ENCODE measurements at regions not wholly inside any gene's neighbourhood (a gene's known extent, or its start where the extent isn't known, plus 50 kb on each side); places are given as distances from the start of the nearest gene placed in this dataset.

GRCh38 chr3:83882701-83883100, 1076.1 kb upstream of the CADM2 start:
- H3K4me3 ChIP-seq, result no peak overlapping the region
- intact Hi-C loops (cut with DNase I), result no loop called here
- H3K9me3 ChIP-seq, result no peaks in the 10 kb centered on the region
- no peaks in the 10 kb centered on the region for H3K36me3 ChIP-seq
- no peaks in the 10 kb centered on the region for H3K4me1 ChIP-seq
- TF ChIP-seq, protein P1, sequence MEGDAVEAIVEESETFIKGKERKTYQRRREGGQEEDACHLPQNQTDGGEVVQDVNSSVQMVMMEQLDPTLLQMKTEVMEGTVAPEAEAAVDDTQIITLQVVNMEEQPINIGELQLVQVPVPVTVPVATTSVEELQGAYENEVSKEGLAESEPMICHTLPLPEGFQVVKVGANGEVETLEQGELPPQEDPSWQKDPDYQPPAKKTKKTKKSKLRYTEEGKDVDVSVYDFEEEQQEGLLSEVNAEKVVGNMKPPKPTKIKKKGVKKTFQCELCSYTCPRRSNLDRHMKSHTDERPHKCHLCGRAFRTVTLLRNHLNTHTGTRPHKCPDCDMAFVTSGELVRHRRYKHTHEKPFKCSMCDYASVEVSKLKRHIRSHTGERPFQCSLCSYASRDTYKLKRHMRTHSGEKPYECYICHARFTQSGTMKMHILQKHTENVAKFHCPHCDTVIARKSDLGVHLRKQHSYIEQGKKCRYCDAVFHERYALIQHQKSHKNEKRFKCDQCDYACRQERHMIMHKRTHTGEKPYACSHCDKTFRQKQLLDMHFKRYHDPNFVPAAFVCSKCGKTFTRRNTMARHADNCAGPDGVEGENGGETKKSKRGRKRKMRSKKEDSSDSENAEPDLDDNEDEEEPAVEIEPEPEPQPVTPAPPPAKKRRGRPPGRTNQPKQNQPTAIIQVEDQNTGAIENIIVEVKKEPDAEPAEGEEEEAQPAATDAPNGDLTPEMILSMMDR (IDR thresholded peaks at IDR 0.05), result no peak
- H3K27me3 ChIP-seq, result no peaks in the 10 kb centered on the region
- WGBS, 2 donors, result 87 to 93% methylated on average over 2 of the region's 2 CpGs
- FAIRE-seq (no peak), DNase-seq (no peak), ATAC-seq (no peak)
- H3K27ac ChIP-seq, result no peak overlapping the region

DNA sequence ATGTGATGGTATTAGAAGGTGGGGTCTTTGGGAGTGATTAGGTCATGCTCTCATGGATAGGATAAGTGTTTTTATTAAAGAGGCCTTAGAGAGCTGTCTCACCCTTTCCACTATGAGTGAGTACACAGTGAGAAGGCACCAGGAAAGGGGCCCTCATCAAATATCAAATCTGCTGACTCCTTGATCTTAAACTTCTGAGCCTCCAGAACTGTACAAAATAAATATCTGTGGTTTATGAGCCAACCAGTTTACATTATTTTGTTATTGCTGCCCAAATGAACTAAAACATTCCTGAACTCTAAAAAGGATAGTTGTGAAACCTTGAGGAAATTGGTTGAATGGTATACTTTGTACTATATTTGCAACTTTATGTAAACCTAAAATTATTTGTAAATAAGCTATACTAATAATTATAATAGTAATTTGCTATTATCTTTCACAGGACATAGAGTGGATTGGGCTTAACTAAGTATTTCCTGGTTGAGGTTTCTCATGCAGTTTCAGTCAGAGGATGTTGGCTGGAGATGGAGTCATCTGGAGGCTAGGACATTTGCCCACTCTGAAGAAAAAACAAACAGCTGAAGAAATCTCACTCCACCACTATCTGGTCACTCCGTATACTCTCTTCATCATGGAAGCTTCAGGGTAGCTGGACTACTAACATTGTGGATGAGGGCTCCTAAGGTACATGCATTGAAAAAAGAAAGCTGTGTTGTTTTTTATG, 1068.6 kb upstream of the CADM2 start:
- Histone ChIP-seq H3K4me1 (no peaks in the 10 kb centered on the region), H3K27me3 (no peaks in the 10 kb centered on the region), H3K9me3 (no peaks in the 10 kb centered on the region), H3K4me3 (no peak overlapping the region), H3K27ac (no peak overlapping the region), H3K36me3 (no peaks in the 10 kb centered on the region)
- intact Hi-C loops (cut with DNase I), result no loop called here
- DNase-seq, result no peak
- WGBS, 2 donors, result 71% methylated on average over 1 of the region's 1 CpG
- no peak for ATAC-seq
- FAIRE-seq, result no peak
- TF ChIP-seq, protein P1 (IDR thresholded peaks at IDR 0.05), result no peak

GRCh38 chr3:83890763-83891135, 1068.0 kb upstream of the CADM2 start:
- no peaks in the 10 kb centered on the region for H3K9me3 ChIP-seq
- TF ChIP-seq, protein P1 (IDR thresholded peaks at IDR 0.05), result no peak
- H3K27me3 ChIP-seq, result no peaks in the 10 kb centered on the region
- DNase-seq (no peak), ATAC-seq (no peak), FAIRE-seq (no peak)
- H3K4me3 ChIP-seq, result no peak overlapping the region
- intact Hi-C loops (cut with DNase I), result no loop called here
- 67 to 78% methylated on average over 2 of the region's 2 CpGs for WGBS, 2 donors
- H3K36me3 ChIP-seq, result no peaks in the 10 kb centered on the region
- no peak overlapping the region for H3K27ac ChIP-seq
- H3K4me1 ChIP-seq, result no peaks in the 10 kb centered on the region

GRCh38 chr3:83894223-83894622, 1064.6 kb upstream of the CADM2 start:
- TF ChIP-seq, protein P1 (IDR thresholded peaks at IDR 0.05), result no peak
- FAIRE-seq, result no peak
- 47 to 58% methylated on average over 2 of the region's 2 CpGs for WGBS, 2 donors
- no peaks in the 10 kb centered on the region for H3K27me3 ChIP-seq
- no peaks in the 10 kb centered on the region for H3K9me3 ChIP-seq
- H3K4me1 ChIP-seq, result no peaks in the 10 kb centered on the region
- no peak overlapping the region for H3K27ac ChIP-seq
- DNase-seq, result no peak
- intact Hi-C loops (cut with DNase I), result no loop called here
- H3K4me3 ChIP-seq, result no peak overlapping the region
- no peak for ATAC-seq
- H3K36me3 ChIP-seq, result no peaks in the 10 kb centered on the region

DNA sequence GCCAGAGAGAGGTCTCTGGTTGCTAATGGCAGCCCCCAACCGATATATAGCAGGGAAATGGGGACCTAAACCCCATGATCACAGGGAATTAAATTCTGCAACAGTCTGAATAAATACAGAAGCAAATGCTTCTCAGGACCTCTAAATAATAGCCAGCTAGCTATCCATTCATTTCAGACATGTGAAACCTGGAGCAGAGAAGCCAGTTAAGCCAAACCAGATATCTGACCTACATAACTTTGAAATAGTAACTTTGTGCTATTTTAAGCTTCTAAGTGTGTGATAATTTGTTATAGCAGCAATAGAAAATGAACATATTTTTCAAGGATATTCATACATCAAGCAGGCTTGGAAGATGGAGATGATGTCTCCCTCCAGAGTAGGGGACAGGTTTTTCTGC, 1062.9 kb upstream of the CADM2 start:
- Histone ChIP-seq H3K4me3 (no peak overlapping the region), H3K4me1 (no peaks in the 10 kb centered on the region), H3K9me3 (no peaks in the 10 kb centered on the region), H3K27ac (no peak overlapping the region), H3K27me3 (no peaks in the 10 kb centered on the region), H3K36me3 (no peaks in the 10 kb centered on the region)
- no peak for ATAC-seq
- TF ChIP-seq, protein P1 (IDR thresholded peaks at IDR 0.05), result no peak
- no peak for FAIRE-seq
- intact Hi-C loops (cut with DNase I), result no loop called here
- DNase-seq, result no peak
- 0 to 65% methylated on average over 1 of the region's 1 CpG for WGBS, 2 donors

Measured in pancreas (tissue), 10 donors.